Fibroblast of lung (primary cell): ENCODE measurements at regions not wholly inside any gene's neighbourhood (a gene's known extent, or its start where the extent isn't known, plus 50 kb on each side); places are given as distances from the start of the nearest gene placed in this dataset.

ENCODE experiments used
- DNase-seq, 2 donors: peaks; one replicate each; pipeline versions ENCODE4 v3.0.0 to v3.0.0-alpha.2; 2010; ENCODE audit warnings: low read depth in 2 of 2
- H2AFZ ChIP-seq: 2 replicates; pipeline ENCODE4 v1.5.1; 2012; ENCODE audit warnings: low read length, control low read depth, inconsistent platforms
- H3K27ac ChIP-seq: 2 replicates; pipeline ENCODE4 v1.5.1; 2011; ENCODE audit warnings: low read length, control low read depth; ENCODE audit not compliant: insufficient read depth
- H3K27me3 ChIP-seq: 2 replicates; pipeline ENCODE4 v1.5.1; 2011; ENCODE audit warnings: mild to moderate bottlenecking, low read length; ENCODE audit not compliant: control insufficient read depth, insufficient read depth
- H3K36me3 ChIP-seq: 2 replicates; pipeline ENCODE4 v1.5.1; 2011; ENCODE audit warnings: low read length; ENCODE audit not compliant: control insufficient read depth, insufficient read depth
- H3K4me1 ChIP-seq: 2 replicates; pipeline ENCODE4 v1.5.1; 2011; ENCODE audit warnings: low read length; ENCODE audit not compliant: control insufficient read depth, insufficient read depth; ENCODE audit errors: extremely low read depth
- H3K4me2 ChIP-seq: 2 replicates; pipeline ENCODE4 v1.5.1; 2011; ENCODE audit warnings: low read length, control low read depth; ENCODE audit not compliant: insufficient read depth; ENCODE audit errors: extremely low read depth
- H3K4me3 ChIP-seq, 4 experiments: fragments of 200-600 bp in 1 of 4; sonication (generic) in 1 of 4; replicated peaks in 1 of 4; 2 replicates each; pipeline ENCODE4 v1.5.1; 2011 to 2016; ENCODE audit warnings: low read length in 4 of 4, low read depth in 3 of 4, mild to moderate bottlenecking in 3 of 4, control low read depth in 2 of 4, inconsistent platforms in 1 of 4, mixed read lengths in 1 of 4; ENCODE audit not compliant: insufficient read depth in 1 of 4; ENCODE audit errors: control extremely low read depth in 1 of 4
- H3K79me2 ChIP-seq: 2 replicates; pipeline ENCODE4 v1.5.1; 2012; ENCODE audit warnings: mild to moderate bottlenecking, low read length, inconsistent platforms; ENCODE audit not compliant: control insufficient read depth, insufficient read depth
- H3K9ac ChIP-seq: 2 replicates; pipeline ENCODE4 v1.5.1; 2011; ENCODE audit warnings: mild to moderate bottlenecking, low read length, control low read depth; ENCODE audit not compliant: insufficient read depth
- H3K9me3 ChIP-seq: 2 replicates; pipeline ENCODE4 v1.5.1; 2012; ENCODE audit warnings: low read depth, low read length; ENCODE audit not compliant: control insufficient read depth, insufficient read depth
- H4K20me1 ChIP-seq: 2 replicates; pipeline ENCODE4 v1.5.1; 2011; ENCODE audit warnings: low read length; ENCODE audit not compliant: control insufficient read depth, insufficient read depth; ENCODE audit errors: extremely low read depth
- EZH2 ChIP-seq: IDR thresholded peaks from 2 replicates; pipeline ENCODE4 v1.5.1; 2012; ENCODE audit warnings: low read length, control low read depth, mild to moderate bottlenecking; ENCODE audit errors: missing control alignments
- TF ChIP-seq, protein P1 (sequence below), 2 donors: IDR thresholded peaks in 1 of 2; conservative IDR thresholded peaks in 1 of 2; 1 replicate in 1 of 2; 2 replicates in 1 of 2; pipeline ENCODE4 v1.5.1; 2011 to 2012; ENCODE audit warnings: low read length in 2 of 2, control low read depth in 1 of 2, inconsistent platforms in 1 of 2, low read depth in 1 of 2, mild to moderate bottlenecking in 1 of 2

DNA sequence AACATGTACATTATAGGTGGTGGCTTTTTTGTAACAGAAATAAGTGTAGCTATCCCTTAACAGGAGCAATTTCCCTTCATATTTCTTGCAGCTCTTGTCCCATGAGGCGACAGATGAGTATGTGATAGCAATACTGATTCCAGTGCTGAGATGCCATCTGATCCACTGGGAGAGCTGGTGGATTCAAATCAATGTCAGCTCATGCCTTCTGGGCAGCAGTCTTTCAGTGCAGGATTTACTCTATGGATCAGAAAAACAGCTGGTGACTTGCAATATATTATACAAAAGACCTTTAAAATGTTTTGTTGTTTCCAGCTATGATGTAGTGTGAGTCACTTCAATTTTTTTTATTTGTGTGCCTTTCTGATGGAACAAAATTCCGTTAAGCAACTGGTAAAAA, 259.9 kb upstream of the SASH1 start:
- H2AFZ ChIP-seq: no peak overlapping the region
- H3K9ac ChIP-seq: no peak overlapping the region
- H3K27me3 ChIP-seq: no peaks in the 10 kb centered on the region
- H3K36me3 ChIP-seq: no peaks in the 10 kb centered on the region
- no peak overlapping the region for H3K27ac ChIP-seq
- no peak overlapping the region for H3K4me3 ChIP-seq
- H3K9me3 ChIP-seq: no peaks in the 10 kb centered on the region
- peak in 1 of 2 donors; percentile 5 for DNase-seq
- H3K4me2 ChIP-seq: no peak overlapping the region
- H3K4me1 ChIP-seq: no peaks in the 10 kb centered on the region
- H4K20me1 ChIP-seq: no peaks in the 10 kb centered on the region
- H3K79me2 ChIP-seq: no peaks in the 10 kb centered on the region
- TF ChIP-seq, protein P1, sequence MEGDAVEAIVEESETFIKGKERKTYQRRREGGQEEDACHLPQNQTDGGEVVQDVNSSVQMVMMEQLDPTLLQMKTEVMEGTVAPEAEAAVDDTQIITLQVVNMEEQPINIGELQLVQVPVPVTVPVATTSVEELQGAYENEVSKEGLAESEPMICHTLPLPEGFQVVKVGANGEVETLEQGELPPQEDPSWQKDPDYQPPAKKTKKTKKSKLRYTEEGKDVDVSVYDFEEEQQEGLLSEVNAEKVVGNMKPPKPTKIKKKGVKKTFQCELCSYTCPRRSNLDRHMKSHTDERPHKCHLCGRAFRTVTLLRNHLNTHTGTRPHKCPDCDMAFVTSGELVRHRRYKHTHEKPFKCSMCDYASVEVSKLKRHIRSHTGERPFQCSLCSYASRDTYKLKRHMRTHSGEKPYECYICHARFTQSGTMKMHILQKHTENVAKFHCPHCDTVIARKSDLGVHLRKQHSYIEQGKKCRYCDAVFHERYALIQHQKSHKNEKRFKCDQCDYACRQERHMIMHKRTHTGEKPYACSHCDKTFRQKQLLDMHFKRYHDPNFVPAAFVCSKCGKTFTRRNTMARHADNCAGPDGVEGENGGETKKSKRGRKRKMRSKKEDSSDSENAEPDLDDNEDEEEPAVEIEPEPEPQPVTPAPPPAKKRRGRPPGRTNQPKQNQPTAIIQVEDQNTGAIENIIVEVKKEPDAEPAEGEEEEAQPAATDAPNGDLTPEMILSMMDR (conservative IDR thresholded peaks at IDR 0.05 in 1 of 2, IDR thresholded peaks at IDR 0.05 in 1 of 2; ENCODE audit: low read depth in 1 of 2, low read length in 2 of 2): no peak
- no peak for TF ChIP-seq EZH2

DNA sequence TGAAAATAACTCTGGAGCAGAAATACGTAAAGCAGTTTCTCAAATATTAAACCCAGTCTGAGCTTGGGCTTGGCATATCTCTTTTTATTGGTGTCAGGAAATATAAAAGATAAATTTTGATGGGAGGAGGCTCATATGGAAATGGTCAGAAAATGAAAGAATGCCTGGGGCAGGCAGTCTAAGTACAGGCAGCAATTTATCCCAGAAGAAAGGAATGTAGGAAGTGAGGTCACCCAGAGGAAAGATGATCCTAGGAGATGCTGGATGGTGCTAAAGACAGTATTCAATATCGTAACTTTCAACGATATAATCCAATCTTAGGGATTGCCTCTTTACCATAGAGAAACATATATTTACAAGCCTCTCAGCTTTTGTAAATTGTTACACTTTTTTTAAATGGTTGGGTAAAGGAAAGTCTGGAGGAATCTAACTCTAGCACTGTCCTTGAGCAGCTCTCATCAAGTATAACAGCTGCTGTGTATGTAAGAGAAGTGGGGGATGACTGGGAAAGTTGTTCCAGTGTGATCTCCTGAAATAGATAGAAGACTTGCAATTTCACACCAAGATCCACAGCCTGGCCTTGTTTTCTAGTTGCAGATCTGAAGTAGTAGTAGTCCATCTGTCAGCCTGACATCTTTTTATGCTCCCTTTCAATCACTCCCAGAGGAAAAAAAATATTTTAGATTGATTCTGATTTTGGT, 256.9 kb upstream of the SASH1 start:
- H3K4me1 ChIP-seq: no peaks in the 10 kb centered on the region
- TF ChIP-seq EZH2: no peak
- TF ChIP-seq, protein P1 (conservative IDR thresholded peaks at IDR 0.05 in 1 of 2, IDR thresholded peaks at IDR 0.05 in 1 of 2; ENCODE audit: low read depth in 1 of 2, low read length in 2 of 2): no peak
- no peak overlapping the region for H3K4me2 ChIP-seq
- no peaks in the 10 kb centered on the region for H4K20me1 ChIP-seq
- H3K4me3 ChIP-seq: no peak overlapping the region
- DNase-seq: peak in 1 of 2 donors; percentile 2
- H2AFZ ChIP-seq: no peak overlapping the region
- no peaks in the 10 kb centered on the region for H3K79me2 ChIP-seq
- no peaks in the 10 kb centered on the region for H3K9me3 ChIP-seq
- no peak overlapping the region for H3K27ac ChIP-seq
- H3K27me3 ChIP-seq: no peaks in the 10 kb centered on the region
- no peak overlapping the region for H3K9ac ChIP-seq
- H3K36me3 ChIP-seq: no peaks in the 10 kb centered on the region

DNA sequence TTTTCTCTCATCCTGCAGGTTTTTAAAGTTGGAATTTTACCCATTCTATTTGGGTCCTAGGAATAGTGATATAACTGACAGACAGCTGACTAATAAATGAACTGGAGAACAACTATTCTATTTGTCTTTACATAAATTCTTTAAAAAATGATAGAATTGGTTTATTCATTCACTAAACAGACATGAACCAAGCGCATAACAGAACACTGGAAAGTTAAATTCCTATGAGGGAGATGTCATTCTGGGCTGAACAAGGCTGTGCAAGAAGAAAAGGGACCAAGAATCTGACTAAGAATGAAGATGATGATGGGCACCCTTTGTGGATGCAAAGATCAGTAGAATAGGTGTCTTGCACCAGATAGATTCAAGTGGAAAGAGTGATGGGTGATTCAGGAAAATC, 256.3 kb upstream of the SASH1 start:
- no peak overlapping the region for H3K4me2 ChIP-seq
- no peak overlapping the region for H2AFZ ChIP-seq
- no peaks in the 10 kb centered on the region for H3K27me3 ChIP-seq
- no peaks in the 10 kb centered on the region for H3K4me1 ChIP-seq
- TF ChIP-seq, protein P1 (conservative IDR thresholded peaks at IDR 0.05 in 1 of 2, IDR thresholded peaks at IDR 0.05 in 1 of 2; ENCODE audit: low read depth in 1 of 2, low read length in 2 of 2): no peak
- no peak for TF ChIP-seq EZH2
- no peaks in the 10 kb centered on the region for H3K9me3 ChIP-seq
- no peaks in the 10 kb centered on the region for H3K79me2 ChIP-seq
- no peaks in the 10 kb centered on the region for H3K36me3 ChIP-seq
- H3K4me3 ChIP-seq: no peak overlapping the region
- no peak overlapping the region for H3K27ac ChIP-seq
- no peaks in the 10 kb centered on the region for H4K20me1 ChIP-seq
- no peak overlapping the region for H3K9ac ChIP-seq
- DNase-seq: no peak
